HCT116 (cell line): ENCODE measurements at regions not wholly inside any gene's neighbourhood (a gene's known extent, or its start where the extent isn't known, plus 50 kb on each side); places are given as distances from the start of the nearest gene placed in this dataset.

ENCODE experiments used
- ATAC-seq: fragments of 200-7000 bp; cut with Tn5 transposase; 2 replicates; pipeline ENCODE4 v1.9.1; 2020; ENCODE audit warnings: mild to moderate bottlenecking, moderate library complexity
- BruUV-seq: library from RNA; stranded (reverse); fragments of 400-500 nt; replicated peaks from 2 replicates; lab custom pipeline; 2021; lab: Mats Ljungman, UMichigan
- CTCF ChIA-PET: fragments of 300-600 bp; sonication (Branson Sonifier 250); formaldehyde crosslinking; loops from one replicate; lab custom pipeline; 2021; ENCODE audit warnings: antibody characterized with exemption; lab: Charles Lee
- POLR2A ChIA-PET: fragments of 300-600, 350-600 bp; sonication (Branson Sonifier 250); formaldehyde crosslinking; loops from one replicate; lab custom pipeline; 2021; ENCODE audit warnings: antibody characterized with exemption; lab: Charles Lee
- RAD21 ChIA-PET, 2 experiments: fragments of 300-600 bp; sonication (Branson Sonifier 250); formaldehyde crosslinking; loops; one replicate each; lab custom pipeline; 2023; ENCODE audit warnings: low total read pairs in 2 of 2; ENCODE audit not compliant: uncharacterized antibody in 2 of 2, unreplicated experiment in 2 of 2, low non-redundant PET in 1 of 2; lab: Charles Lee
- DNase-seq: peaks from one replicate; pipeline ENCODE4 v3.0.0-alpha.2; 2010; ENCODE audit warnings: low read depth, low spot score
- H2AFZ ChIP-seq: fragments of 200-600 bp; shearing (Covaris generic), sonication (generic); 2 replicates; pipeline ENCODE4 v1.6.1; 2017; ENCODE audit warnings: low read depth, mixed run types, mixed read lengths, antibody characterized with exemption, low read length; ENCODE audit not compliant: poor library complexity, severe bottlenecking
- H3K27ac ChIP-seq: 2 replicates; pipeline ENCODE4 v1.5.1; 2012; ENCODE audit warnings: low read depth, low read length
- H3K27me3 ChIP-seq: fragments of 200-600 bp; sonication (generic); 2 replicates; pipeline ENCODE4 v1.6.1; 2016; ENCODE audit warnings: mixed run types, low read length, mixed read lengths; ENCODE audit not compliant: insufficient read depth
- H3K36me3 ChIP-seq, 2 experiments: fragments of 200-500 bp in 1 of 2; fragments of 200-600 bp in 1 of 2; sonication (Bioruptor generic) in 1 of 2; sonication (generic) in 1 of 2; 2 replicates each; pipeline versions ENCODE4 v1.5.1 to v1.6.1; 2014 to 2016; ENCODE audit warnings: low read length in 2 of 2, inconsistent platforms in 1 of 2, mixed read lengths in 1 of 2, mixed run types in 1 of 2; ENCODE audit not compliant: insufficient read depth in 2 of 2, control insufficient read depth in 1 of 2
- H3K4me1 ChIP-seq, 2 experiments: fragments of 200-600 bp in 1 of 2; sonication (generic) in 1 of 2; 2 replicates each; pipeline versions ENCODE4 v1.5.1 to v1.6.1; 2012 to 2017; ENCODE audit warnings: low read length in 2 of 2, inconsistent platforms in 1 of 2, mild to moderate bottlenecking in 1 of 2, mixed read lengths in 1 of 2, mixed run types in 1 of 2, moderate library complexity in 1 of 2; ENCODE audit not compliant: insufficient read depth in 2 of 2, control insufficient read depth in 1 of 2
- H3K4me2 ChIP-seq: fragments of 200-600 bp; sonication (generic); 2 replicates; pipeline ENCODE4 v1.6.1; 2017; ENCODE audit warnings: mixed run types, low read length, mixed read lengths
- H3K4me3 ChIP-seq, 2 experiments: fragments of 200-600 bp in 1 of 2; sonication (generic) in 1 of 2; replicated peaks in 1 of 2; 2 replicates each; pipeline ENCODE4 v1.5.1; 2011 to 2016; ENCODE audit warnings: low read length in 2 of 2, control low read depth in 1 of 2, low read depth in 1 of 2, mild to moderate bottlenecking in 1 of 2, mixed read lengths in 1 of 2, mixed run types in 1 of 2
- H3K79me2 ChIP-seq: fragments of 200-600 bp; sonication (generic); 2 replicates; pipeline ENCODE4 v1.6.1; 2017; ENCODE audit warnings: mild to moderate bottlenecking, mixed run types, low read length, moderate library complexity, mixed read lengths; ENCODE audit not compliant: insufficient read depth
- H3K9ac ChIP-seq: fragments of 200-600 bp; sonication (generic); 2 replicates; pipeline ENCODE4 v1.6.1; 2016; ENCODE audit warnings: low read length, mixed read lengths
- H3K9me2 ChIP-seq: fragments of 200-600 bp; sonication (generic), shearing (Covaris generic); 2 replicates; pipeline ENCODE4 v1.6.1; 2017; ENCODE audit warnings: mixed run types, mild to moderate bottlenecking, moderate library complexity; ENCODE audit not compliant: insufficient read depth
- H3K9me3 ChIP-seq, 2 experiments: fragments of 200-500 bp in 1 of 2; fragments of 200-600 bp in 1 of 2; sonication (Bioruptor generic) in 1 of 2; sonication (generic) in 1 of 2; 2 replicates each; pipeline ENCODE4 v1.6.1; 2014 to 2017; ENCODE audit warnings: low read length in 2 of 2, mixed read lengths in 2 of 2, inconsistent platforms in 1 of 2, low read depth in 1 of 2, mild to moderate bottlenecking in 1 of 2, mixed run types in 1 of 2, moderate library complexity in 1 of 2; ENCODE audit not compliant: control insufficient read depth in 1 of 2, insufficient read depth in 1 of 2
- H4K20me1 ChIP-seq: fragments of 200-600 bp; sonication (generic), shearing (Covaris generic); 2 replicates; pipeline ENCODE4 v1.6.1; 2017; ENCODE audit warnings: mixed run types, mild to moderate bottlenecking, moderate library complexity; ENCODE audit not compliant: insufficient read depth
- CEBPB ChIP-seq: IDR thresholded peaks from 2 replicates; pipeline ENCODE4 v1.6.1; 2012; ENCODE audit warnings: low read depth
- EGR1 ChIP-seq: IDR thresholded peaks from 2 replicates; pipeline ENCODE4 v1.6.1; 2012; ENCODE audit warnings: low read depth
- POLR2A ChIP-seq: IDR thresholded peaks from 2 replicates; pipeline ENCODE4 v1.7.0; 2011; ENCODE audit warnings: borderline replicate concordance; ENCODE audit not compliant: insufficient read depth, insufficient read length; ENCODE audit errors: extremely low read depth
- RAD21 ChIP-seq: IDR thresholded peaks from 2 replicates; pipeline ENCODE4 v1.6.1; 2012; ENCODE audit warnings: low read depth, mild to moderate bottlenecking
- SP1 ChIP-seq: IDR thresholded peaks from 2 replicates; pipeline ENCODE4 v1.6.1; 2012; ENCODE audit warnings: low read depth
- TCF7L2 ChIP-seq: IDR thresholded peaks from 2 replicates; pipeline ENCODE4 v1.7.0; 2011; ENCODE audit warnings: borderline replicate concordance, inconsistent platforms; ENCODE audit not compliant: insufficient read depth, insufficient read length; ENCODE audit errors: extremely low read depth
- YY1 ChIP-seq: IDR thresholded peaks from 2 replicates; pipeline ENCODE4 v1.6.1; 2011; ENCODE audit warnings: low read length, low read depth, moderate library complexity, mild to moderate bottlenecking; ENCODE audit not compliant: insufficient replicate concordance; ENCODE audit errors: extremely low read depth
- ZFX ChIP-seq: fragments of 450-650 bp; IDR thresholded peaks from 2 replicates; pipeline ENCODE4 v1.6.1; 2017
- intact Hi-C: fragments of 100-400 bp; cut with micrococcal nuclease; formaldehyde crosslinking; loops from 2 replicates; pipeline ENCODE4 v1.10.0; 2022
- TF ChIP-seq, protein P1 (sequence below): IDR thresholded peaks from 2 replicates; pipeline ENCODE4 v1.6.1; 2012
- TF ChIP-seq, protein P2 (sequence below), 3 experiments: fragments of 200-600 bp in 1 of 3; sonication (generic) in 1 of 3; IDR thresholded peaks in 2 of 3; conservative IDR thresholded peaks in 1 of 3; 2 replicates each; pipeline ENCODE4 v1.5.1; 2012 to 2017; ENCODE audit warnings: low read depth in 2 of 3, low read length in 2 of 3, antibody characterized with exemption in 1 of 3, borderline replicate concordance in 1 of 3, control low read depth in 1 of 3, mild to moderate bottlenecking in 1 of 3, mixed read lengths in 1 of 3, mixed run types in 1 of 3, moderate library complexity in 1 of 3; ENCODE audit not compliant: insufficient read depth in 1 of 3

DNA sequence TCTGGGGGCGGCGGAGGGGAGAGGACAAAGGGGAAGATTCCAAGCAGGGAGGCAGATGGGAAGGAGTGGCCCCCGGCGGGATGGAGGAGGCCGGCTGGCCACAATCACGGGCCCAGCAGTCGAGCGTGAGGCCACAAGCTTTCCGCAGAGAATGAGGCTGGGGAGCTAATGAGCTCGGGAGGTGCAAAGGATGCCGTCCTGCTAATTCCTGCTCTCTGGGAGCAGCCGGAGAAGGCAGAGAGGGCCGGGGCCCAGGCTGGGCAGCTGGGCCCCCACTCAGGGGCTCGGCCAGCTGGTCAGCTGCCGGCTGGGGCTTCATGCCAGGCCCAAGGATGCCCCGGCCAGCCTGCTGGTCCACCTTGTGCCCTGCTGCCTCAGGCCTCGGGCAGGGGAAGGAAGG is 98.1 kb upstream of the LHX5 start:
- H3K79me2 ChIP-seq = no peaks in the 10 kb centered on the region
- H3K9me2 ChIP-seq = no peaks in the 10 kb centered on the region
- no peaks in the 10 kb centered on the region for H3K9me3 ChIP-seq
- H3K4me1 ChIP-seq = no peaks in the 10 kb centered on the region
- no peak overlapping the region for H3K9ac ChIP-seq
- H3K4me2 ChIP-seq = no peak overlapping the region
- BruUV-seq = no TSS peak
- no peaks in the 10 kb centered on the region for H4K20me1 ChIP-seq
- TF ChIP-seq CEBPB = no peak
- TF ChIP-seq EGR1 = no peak
- TF ChIP-seq ZFX = no peak
- TF ChIP-seq, protein P1, sequence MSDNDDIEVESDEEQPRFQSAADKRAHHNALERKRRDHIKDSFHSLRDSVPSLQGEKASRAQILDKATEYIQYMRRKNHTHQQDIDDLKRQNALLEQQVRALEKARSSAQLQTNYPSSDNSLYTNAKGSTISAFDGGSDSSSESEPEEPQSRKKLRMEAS = no peak
- no peak for TF ChIP-seq YY1
- TF ChIP-seq, protein P2, sequence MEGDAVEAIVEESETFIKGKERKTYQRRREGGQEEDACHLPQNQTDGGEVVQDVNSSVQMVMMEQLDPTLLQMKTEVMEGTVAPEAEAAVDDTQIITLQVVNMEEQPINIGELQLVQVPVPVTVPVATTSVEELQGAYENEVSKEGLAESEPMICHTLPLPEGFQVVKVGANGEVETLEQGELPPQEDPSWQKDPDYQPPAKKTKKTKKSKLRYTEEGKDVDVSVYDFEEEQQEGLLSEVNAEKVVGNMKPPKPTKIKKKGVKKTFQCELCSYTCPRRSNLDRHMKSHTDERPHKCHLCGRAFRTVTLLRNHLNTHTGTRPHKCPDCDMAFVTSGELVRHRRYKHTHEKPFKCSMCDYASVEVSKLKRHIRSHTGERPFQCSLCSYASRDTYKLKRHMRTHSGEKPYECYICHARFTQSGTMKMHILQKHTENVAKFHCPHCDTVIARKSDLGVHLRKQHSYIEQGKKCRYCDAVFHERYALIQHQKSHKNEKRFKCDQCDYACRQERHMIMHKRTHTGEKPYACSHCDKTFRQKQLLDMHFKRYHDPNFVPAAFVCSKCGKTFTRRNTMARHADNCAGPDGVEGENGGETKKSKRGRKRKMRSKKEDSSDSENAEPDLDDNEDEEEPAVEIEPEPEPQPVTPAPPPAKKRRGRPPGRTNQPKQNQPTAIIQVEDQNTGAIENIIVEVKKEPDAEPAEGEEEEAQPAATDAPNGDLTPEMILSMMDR (IDR thresholded peaks at IDR 0.05 in 2 of 3, conservative IDR thresholded peaks at IDR 0.05 in 1 of 3; ENCODE audit: borderline replicate concordance in 1 of 3, insufficient read depth in 1 of 3, low read depth in 2 of 3, low read length in 2 of 3) = no peak
- TF ChIP-seq RAD21 = no peak
- no peak for TF ChIP-seq SP1
- TF ChIP-seq POLR2A = no peak
- DNase-seq = no peak
- no peak overlapping the region for H3K4me3 ChIP-seq
- RAD21 ChIA-PET = no interaction called here
- H3K36me3 ChIP-seq = no peaks in the 10 kb centered on the region
- POLR2A ChIA-PET = no interaction called here
- ATAC-seq = no peak
- H3K27ac ChIP-seq = no peak overlapping the region
- CTCF ChIA-PET = no interaction called here
- H3K27me3 ChIP-seq = peaks cover 32% of the 10 kb centered on the region
- no peak overlapping the region for H2AFZ ChIP-seq
- intact Hi-C loops = no loop called here

DNA sequence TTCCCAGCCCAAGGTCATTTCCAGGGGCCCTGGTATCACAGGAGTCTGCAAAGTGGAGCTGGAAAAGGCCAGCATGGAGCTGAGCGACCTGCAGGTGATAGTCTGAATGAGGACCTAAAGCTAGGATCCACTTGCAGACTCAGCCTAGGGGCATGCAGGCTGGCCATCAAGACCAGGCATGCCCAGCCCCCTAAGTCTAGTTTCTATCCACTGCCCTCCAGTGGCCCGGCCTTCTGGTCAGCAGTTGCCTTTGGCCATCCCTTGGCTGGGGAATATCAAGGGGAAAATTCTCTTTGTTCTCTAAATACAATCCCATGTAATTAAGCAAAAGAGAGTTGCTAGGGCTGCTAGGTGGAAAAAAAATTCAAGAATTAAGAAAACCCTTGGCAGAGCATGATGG is 96.3 kb upstream of the LHX5 start:
- no peaks in the 10 kb centered on the region for H3K9me2 ChIP-seq
- BruUV-seq = no TSS peak
- no peak overlapping the region for H3K4me2 ChIP-seq
- no peaks in the 10 kb centered on the region for H3K9me3 ChIP-seq
- H2AFZ ChIP-seq = no peak overlapping the region
- no peaks in the 10 kb centered on the region for H3K79me2 ChIP-seq
- ChIA-PET RAD21 (no interaction called here), POLR2A (no interaction called here), CTCF (no interaction called here)
- no peak overlapping the region for H3K9ac ChIP-seq
- no peaks in the 10 kb centered on the region for H3K36me3 ChIP-seq
- H3K4me3 ChIP-seq = no peak overlapping the region
- no peak for ATAC-seq
- intact Hi-C loops = no loop called here
- peaks cover 31% of the 10 kb centered on the region for H3K27me3 ChIP-seq
- DNase-seq = no peak
- H4K20me1 ChIP-seq = no peaks in the 10 kb centered on the region
- no peaks in the 10 kb centered on the region for H3K4me1 ChIP-seq
- TF ChIP-seq TCF7L2 = no peak
- TF ChIP-seq ZFX = no peak
- TF ChIP-seq, all 23 proteins: peak for 0
- H3K27ac ChIP-seq = no peak overlapping the region
